Activated CD4-positive, alpha-beta T cell treated with anti-CD3 and anti-CD28 coated beads, Interleukin-2, amount 50 U/mL, for 48 hours (primary cell): ENCODE measurements at regions not wholly inside any gene's neighbourhood (a gene's known extent, or its start where the extent isn't known, plus 50 kb on each side); places are given as distances from the start of the nearest gene placed in this dataset.
A peak's percentile ranks its signal among the peaks of the same experiment; 100 is the strongest.
"Not testable (repeated sequence)": the region's sequence is repeated elsewhere in the genome, so short reads cannot be mapped to it uniquely, and the experiment has no call there.

Source experiments
- DNase-seq, 2 experiments: peaks; one replicate each; pipeline ENCODE4 v3.0.0-alpha.2; 2020

GRCh38 chr21:14008006-14008405 lies 202.7 kb downstream of the LIPI start:
- not testable (repeated sequence) for DNase-seq

DNA sequence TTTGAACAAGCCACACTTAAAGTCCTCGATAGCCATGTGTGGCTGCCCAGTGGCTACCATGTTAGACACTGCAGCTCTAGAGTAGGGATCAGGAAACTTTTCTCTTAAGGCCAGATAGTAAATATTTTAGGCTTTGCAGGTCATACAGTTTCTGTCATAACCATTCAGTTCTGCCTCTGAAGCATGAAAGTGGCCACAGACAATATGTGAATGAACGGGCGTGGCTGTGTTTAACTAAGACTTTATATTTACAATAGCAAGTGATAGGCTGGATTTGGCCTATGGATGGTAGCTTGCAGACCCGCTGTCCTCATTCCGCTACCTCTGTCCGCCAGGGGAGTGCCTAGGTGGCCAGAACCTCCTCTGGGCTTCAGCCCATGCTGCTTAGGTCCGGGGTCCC lies 204.6 kb downstream of the LIPI start:
- DNase-seq, result not testable (repeated sequence)

DNA sequence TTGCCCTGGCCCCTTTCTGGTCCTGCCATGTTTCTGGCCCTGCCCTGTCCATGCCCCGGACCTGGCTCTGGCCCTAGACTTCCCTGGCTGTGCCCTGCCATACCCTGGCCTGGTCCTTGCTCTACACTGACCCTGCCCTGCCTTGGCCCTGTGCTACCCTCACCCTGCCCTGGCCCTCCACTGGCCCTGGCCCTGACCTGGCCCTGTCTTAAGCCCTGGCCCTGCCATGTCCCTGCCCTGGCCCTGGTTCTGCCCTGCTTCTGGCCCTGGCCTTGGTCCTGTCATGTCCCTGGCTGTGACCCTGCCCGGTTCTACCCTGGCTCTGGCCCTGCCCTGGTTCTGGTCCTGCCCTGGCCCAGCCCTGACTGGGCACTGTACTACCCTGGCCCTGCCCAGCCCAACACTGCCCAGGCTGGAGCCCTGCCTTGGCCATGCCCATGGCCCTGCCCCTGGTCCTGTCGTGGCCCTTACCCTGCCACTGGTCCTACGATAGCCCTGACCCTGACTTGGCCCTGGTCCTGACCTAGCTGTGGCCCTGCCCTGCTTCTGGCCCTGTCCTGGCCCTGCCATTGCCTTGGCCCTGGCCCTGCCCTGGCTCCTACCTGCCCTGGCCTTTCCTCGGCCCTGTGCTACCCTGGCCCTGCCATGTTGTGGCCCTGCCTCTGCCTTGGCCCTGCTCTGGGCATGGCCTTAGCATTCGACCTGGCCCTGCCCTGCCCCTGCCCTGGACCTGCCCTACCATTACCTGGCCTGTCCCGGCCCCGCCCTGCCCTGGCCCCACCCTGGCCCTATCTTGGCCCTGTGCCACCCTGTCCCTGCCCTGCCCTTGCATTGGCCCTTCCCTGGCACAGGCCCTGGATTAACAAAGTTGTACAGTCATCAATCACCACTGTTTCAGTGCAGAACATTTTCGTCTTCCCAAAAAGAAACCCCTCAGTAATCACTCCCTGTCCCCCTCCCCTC lies 223.5 kb downstream of the LIPI start:
- DNase-seq, result not testable (repeated sequence)

GRCh38 chr21:13985865-13986863 lies 224.6 kb downstream of the LIPI start:
- not testable (repeated sequence) for DNase-seq

DNA sequence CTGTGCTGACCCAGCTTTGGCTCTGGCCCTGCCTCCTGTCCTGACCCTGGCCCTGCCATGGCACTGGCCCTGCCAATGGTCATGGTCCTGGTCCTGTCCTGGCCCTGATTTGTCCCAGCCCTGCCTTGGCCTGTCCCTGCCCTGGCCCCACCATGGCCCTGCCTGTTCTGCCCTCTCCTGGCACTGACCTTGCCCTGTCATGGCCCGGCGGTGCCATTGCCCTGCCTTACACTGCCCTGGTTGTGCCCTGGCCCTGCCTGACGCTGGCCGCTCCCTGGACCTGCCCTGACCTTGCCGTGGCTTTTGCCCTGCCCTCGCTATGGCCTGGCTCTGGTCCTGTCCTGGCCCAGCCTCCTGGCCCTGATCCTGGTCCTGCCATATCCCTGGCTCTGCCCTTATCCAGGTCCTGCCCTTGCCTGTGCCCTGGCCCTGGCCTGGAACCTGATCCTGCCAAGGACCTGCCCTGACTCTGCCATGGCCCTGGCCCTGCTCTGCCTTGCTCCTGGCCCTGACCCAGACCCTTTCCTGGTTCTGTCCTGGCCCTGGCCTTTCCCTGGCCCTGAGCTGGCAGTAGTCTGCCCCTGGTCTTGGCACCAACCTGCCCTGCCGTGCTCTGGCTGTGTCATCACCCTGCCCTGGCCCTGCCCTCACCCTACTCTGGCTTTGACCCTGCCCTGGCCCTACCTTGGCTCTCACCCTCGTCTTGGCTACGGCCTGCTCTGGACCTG lies 225.5 kb downstream of the LIPI start:
- not testable (repeated sequence) for DNase-seq

GRCh38 chr21:13984728-13985127 lies 226.0 kb downstream of the LIPI start:
- DNase-seq, result not testable (repeated sequence)

DNA sequence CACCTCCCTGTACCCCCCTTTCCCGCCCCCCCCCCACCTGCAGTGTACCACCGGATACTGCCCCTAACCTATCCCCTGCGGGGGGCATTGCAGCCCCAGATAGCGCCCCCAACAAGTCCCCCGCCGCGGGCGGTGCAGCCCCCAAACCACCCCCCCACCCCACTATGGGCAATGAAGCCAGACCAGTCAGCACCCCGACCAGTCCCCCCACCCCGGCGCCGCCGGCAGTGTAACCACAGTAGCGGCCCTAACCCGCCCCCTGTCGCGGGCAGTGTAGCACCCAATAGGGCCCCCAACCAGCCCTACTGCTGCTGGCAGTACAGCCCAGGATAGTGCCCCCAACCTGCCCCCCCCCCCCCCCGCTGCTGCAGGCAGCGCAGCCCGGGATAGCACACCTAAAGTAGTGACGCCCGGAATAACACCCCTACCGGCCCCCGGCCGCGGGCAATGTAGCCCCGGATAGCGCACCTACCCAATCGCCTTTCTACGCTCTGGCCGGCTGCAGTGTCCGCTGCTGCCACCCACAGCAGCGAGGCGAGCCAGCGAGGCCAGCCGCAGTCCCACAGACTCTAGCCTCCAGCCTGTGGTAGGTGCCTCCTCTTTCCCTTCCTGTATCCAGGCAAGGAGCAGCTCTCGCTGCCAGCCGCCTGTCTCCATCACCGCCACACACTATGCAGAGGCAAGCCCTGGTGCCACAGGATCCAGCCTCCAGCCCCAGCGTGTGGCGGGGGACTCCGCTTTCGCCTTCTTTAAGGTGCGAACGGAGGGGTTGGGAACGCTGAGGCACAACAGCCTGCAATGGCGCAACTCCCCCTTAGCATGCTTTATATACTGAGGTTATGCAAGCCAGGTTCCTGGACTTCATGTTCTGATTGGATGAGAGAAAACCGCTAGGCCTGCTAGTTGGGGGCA lies 229.3 kb downstream of the LIPI start:
- not testable (repeated sequence) for DNase-seq

- DNase-seq, result peak; percentile 22 to 39
These were observed 230.6 kb downstream of the LIPI start for GRCh38 chr21:13980115-13980662.

GRCh38 chr21:13979608-13980007 lies 231.1 kb downstream of the LIPI start:
- DNase-seq, result not testable (repeated sequence)

DNA sequence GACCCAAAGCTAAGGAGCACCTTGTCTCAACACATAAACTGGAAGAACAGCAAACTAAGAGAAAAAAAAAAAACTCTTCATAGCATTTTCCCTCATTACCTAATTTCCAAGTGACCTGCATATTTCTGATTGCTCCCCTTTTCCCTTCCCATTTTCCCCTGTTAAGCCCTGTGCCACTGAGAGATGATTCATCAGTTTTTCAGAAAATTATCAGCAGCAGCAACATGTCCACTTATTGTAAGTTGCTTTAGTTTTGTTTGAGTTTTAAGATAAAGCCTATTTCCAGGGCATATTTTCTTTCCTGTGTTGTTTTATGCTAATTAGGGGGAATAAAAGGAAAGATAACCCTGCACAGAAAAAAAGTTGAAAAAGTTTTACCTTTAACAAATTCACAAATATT lies 236.2 kb downstream of the LIPI start:
- DNase-seq, result not testable (repeated sequence)

GRCh38 chr21:13969853-13970252 lies 240.9 kb downstream of the LIPI start:
- not testable (repeated sequence) for DNase-seq

- DNase-seq, result not testable (repeated sequence)
These were observed 241.8 kb downstream of the LIPI start for GRCh38 chr21:13969002-13969401.

DNA sequence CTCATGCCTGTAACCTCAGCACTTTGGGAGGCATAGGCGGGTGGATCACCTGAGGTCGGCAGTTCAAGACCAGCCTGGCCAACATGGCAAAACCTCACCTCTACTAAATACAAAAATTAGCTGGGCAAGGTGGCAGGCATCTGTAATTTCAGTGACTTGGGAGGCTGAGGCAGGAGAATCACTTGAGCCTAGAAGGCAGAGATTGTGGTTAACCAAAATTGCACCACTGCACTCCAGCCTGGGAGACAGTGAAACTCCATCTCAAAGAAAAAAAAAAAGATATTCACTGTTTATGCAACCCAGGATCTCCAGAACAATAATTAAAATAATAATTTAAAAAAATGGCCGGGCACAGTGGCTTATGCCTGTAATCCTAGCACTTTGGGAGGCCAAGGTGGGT lies 247.5 kb downstream of the LIPI start:
- DNase-seq, result not testable (repeated sequence)

DNA sequence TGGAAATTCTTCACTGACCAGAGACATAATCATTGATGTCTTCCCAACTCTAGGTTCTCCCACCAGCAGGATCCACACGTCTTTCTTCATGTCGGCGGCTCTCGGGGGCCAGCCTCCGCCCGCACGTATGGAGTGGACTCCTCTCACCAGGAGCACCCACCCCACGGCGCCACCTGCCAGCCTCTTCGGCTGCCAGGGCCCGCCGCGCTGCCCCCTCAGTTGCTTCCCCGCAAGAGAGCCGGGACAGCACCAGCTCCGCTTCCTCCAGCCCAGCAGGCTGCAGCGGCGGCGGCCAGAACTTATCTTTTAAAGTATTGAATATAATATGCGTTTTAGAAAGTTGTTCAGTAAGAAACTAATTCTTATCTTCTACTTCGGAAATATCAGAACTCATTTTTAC lies 273.5 kb downstream of the LIPI start:
- no peak for DNase-seq

GRCh38 chr21:13936033-13936937 lies 274.5 kb downstream of the LIPI start:
- DNase-seq, result not testable (repeated sequence)

DNA sequence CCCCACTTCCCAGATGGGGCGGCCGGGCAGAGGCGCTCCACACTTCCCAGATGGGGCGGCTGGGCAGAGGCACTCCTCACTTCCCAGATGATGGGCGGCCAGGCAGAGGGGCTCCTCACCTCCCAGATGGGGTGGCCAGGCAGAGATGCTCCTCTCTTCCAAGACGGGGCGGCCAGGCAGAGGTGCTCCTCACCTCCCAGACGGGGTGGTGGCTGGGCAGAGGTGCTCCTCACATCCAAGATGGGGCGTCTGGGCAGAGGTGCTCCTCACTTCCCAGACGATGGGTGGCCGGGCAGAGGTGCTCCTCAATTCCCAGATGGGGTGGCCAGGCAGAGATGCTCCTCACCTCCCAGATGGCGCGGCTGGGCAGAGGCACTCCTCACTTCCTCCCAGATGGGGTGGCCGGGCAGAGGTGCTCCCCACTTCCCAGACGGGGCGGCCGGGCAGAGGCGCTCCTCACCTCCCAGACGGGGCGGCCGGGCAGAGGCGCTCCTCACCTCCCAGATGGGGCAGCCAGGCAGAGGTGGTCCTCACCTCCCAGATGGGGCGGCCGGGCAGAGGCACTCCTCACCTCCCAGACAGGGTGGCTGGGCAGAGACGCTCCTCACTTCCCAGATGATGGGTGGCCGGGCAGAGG lies 275.2 kb downstream of the LIPI start:
- not testable (repeated sequence) for DNase-seq

DNA sequence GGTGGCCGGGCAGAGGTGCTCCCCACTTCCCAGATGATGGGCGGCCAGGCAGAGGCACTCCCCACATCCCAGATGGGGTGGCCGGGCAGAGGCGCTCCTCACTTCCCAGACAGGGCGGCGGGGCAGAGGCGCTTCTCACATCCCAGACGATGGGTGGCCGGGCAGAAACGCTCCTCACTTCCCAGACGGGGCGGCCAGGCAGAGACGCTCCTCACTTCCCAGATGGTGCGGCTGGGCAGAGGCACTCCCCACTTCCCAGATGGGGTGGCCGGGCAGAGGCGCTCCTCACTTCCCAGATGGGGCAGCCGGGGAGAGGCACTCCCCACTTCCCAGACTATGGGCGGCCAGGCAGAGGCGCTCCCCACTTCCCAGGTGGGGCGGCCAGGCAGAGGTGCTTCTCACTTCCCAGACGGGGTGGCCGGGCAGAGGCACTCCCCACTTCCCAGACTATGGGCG lies 275.8 kb downstream of the LIPI start:
- DNase-seq, result not testable (repeated sequence)

DNA sequence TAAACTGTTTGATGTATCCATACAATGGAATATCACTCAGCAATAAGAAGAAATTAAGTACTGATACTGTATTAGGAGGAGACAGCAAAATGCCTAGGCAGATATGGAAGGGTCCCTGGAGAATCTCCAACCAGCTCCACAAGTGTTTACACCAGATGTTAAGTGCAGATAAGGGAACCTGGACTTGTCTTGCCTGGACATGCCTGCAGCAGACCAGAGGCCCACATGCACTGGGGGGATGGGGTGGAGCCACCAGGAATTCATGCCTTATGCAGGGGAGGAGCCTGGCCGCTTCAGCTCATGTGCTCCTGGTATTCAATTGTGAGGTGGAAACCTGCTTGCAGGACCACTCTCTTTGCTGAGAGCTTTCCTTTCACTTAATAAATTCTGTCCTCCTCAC lies 287.6 kb downstream of the LIPI start:
- not testable (repeated sequence) for DNase-seq

- DNase-seq, result not testable (repeated sequence)
These were observed 289.3 kb downstream of the LIPI start for GRCh38 chr21:13921455-13921854.
